Right lobe of liver (tissue), 4 donors: ENCODE measurements at regions not wholly inside any gene's neighbourhood (a gene's known extent, or its start where the extent isn't known, plus 50 kb on each side); places are given as distances from the start of the nearest gene placed in this dataset.

ENCODE experiments used
- POLR2A ChIP-seq: fragments of 450-650 bp; IDR thresholded peaks from one replicate; pipeline ENCODE4 v1.6.1; 2017; ENCODE audit warnings: antibody characterized with exemption, mild to moderate bottlenecking
- TF ChIP-seq, protein P1 (sequence below), 4 donors: fragments of 200-600 bp in 3 of 4; fragments of 450-650 bp in 1 of 4; IDR thresholded peaks; one replicate each; pipeline versions ENCODE4 v1.5.1 to v1.8.0; 2016 to 2022; ENCODE audit warnings: antibody characterized with exemption in 4 of 4, mild to moderate bottlenecking in 2 of 4
- donor health status: DM: no; HTN: no; CAD: no.
- donor health status: DM: no; HTN: no; CAD: no.
- donor health status: DM: no; HTN: yes; CAD: no.

DNA sequence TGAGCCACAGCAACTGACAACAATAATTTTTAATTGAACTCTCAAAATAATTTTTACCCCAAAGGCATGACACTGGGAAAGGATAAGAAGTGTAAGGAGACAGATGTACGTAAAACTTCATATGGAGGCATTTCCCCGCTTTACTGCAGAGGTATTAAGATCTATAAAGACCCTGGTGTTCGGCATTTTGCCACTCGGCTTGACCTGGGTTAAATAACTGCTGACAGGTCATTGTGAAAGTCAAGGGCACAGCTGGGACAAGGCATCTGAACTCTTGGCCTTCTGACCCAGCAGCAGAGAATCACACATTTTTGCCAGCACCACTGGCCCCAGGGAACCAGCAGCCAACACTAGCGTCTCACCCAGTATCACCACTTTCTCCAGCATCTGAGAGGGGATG, 372.1 kb downstream of the SOX9 start:
- TF ChIP-seq, protein P1, sequence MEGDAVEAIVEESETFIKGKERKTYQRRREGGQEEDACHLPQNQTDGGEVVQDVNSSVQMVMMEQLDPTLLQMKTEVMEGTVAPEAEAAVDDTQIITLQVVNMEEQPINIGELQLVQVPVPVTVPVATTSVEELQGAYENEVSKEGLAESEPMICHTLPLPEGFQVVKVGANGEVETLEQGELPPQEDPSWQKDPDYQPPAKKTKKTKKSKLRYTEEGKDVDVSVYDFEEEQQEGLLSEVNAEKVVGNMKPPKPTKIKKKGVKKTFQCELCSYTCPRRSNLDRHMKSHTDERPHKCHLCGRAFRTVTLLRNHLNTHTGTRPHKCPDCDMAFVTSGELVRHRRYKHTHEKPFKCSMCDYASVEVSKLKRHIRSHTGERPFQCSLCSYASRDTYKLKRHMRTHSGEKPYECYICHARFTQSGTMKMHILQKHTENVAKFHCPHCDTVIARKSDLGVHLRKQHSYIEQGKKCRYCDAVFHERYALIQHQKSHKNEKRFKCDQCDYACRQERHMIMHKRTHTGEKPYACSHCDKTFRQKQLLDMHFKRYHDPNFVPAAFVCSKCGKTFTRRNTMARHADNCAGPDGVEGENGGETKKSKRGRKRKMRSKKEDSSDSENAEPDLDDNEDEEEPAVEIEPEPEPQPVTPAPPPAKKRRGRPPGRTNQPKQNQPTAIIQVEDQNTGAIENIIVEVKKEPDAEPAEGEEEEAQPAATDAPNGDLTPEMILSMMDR (IDR thresholded peaks at IDR 0.05) = no peak
- TF ChIP-seq POLR2A = no peak
